DOHH2 (cell line): ENCODE measurements at regions not wholly inside any gene's neighbourhood (a gene's known extent, or its start where the extent isn't known, plus 50 kb on each side); places are given as distances from the start of the nearest gene placed in this dataset.

Source experiments
- H3F3A ChIP-seq: fragments of 200-600 bp; sonication (generic), shearing (Covaris generic); 2 replicates; pipeline ENCODE4 v1.6.0; 2016; ENCODE audit warnings: antibody characterized with exemption, mild to moderate bottlenecking; ENCODE audit not compliant: control insufficient read depth, insufficient read depth
- H3K27ac ChIP-seq: fragments of 200-600 bp; sonication (generic); 2 replicates; pipeline ENCODE4 v1.5.1; 2014; ENCODE audit warnings: low read depth, mild to moderate bottlenecking, low read length, moderate library complexity
- H3K27me3 ChIP-seq: fragments of 200-600 bp; sonication (generic); 2 replicates; pipeline ENCODE4 v1.6.1; 2014; ENCODE audit warnings: mild to moderate bottlenecking, low read length, mixed read lengths; ENCODE audit not compliant: control insufficient read depth
- H3K36me3 ChIP-seq: fragments of 200-600 bp; sonication (generic); 2 replicates; pipeline ENCODE4 v1.6.1; 2014; ENCODE audit warnings: mild to moderate bottlenecking, low read length, moderate library complexity, mixed read lengths; ENCODE audit not compliant: control insufficient read depth
- H3K4me1 ChIP-seq: fragments of 200-600 bp; sonication (generic); 2 replicates; pipeline ENCODE4 v1.6.1; 2014; ENCODE audit warnings: mild to moderate bottlenecking, low read length, mixed read lengths; ENCODE audit not compliant: control insufficient read depth
- H3K4me2 ChIP-seq: fragments of 200-600 bp; sonication (generic); 2 replicates; pipeline ENCODE4 v1.6.0; 2014; ENCODE audit warnings: mild to moderate bottlenecking, low read length, moderate library complexity
- H3K4me3 ChIP-seq: fragments of 200-600 bp; sonication (generic); 2 replicates; pipeline ENCODE4 v1.5.1; 2014; ENCODE audit warnings: mild to moderate bottlenecking, low read length, mixed read lengths
- H3K79me2 ChIP-seq: fragments of 200-600 bp; sonication (generic); 2 replicates; pipeline ENCODE4 v1.6.1; 2014; ENCODE audit warnings: mild to moderate bottlenecking, low read length, mixed read lengths; ENCODE audit not compliant: control insufficient read depth
- H3K9me2 ChIP-seq: fragments of 200-600 bp; sonication (generic); replicated peaks from 2 replicates; pipeline ENCODE4 v1.6.1; 2014; ENCODE audit warnings: mild to moderate bottlenecking, low read length, mixed read lengths; ENCODE audit not compliant: control insufficient read depth
- H3K9me3 ChIP-seq: fragments of 200-600 bp; sonication (generic); 2 replicates; pipeline ENCODE4 v1.6.1; 2014; ENCODE audit warnings: antibody characterized with exemption, low read length, mixed read lengths; ENCODE audit not compliant: control insufficient read depth, insufficient read depth
- H4K20me1 ChIP-seq: fragments of 200-600 bp; sonication (generic); 2 replicates; pipeline ENCODE4 v1.6.0; 2014; ENCODE audit warnings: low read depth, mild to moderate bottlenecking, antibody characterized with exemption, low read length, moderate library complexity; ENCODE audit not compliant: control insufficient read depth, insufficient read depth
- CTCF ChIP-seq: fragments of 200-600 bp; sonication (generic); IDR thresholded peaks from one replicate; pipeline ENCODE4 v1.5.1; 2014; ENCODE audit warnings: antibody characterized with exemption, mild to moderate bottlenecking, low read depth, low read length; ENCODE audit not compliant: poor library complexity, severe bottlenecking
- EZH2phosphoT487 ChIP-seq: fragments of 200-600 bp; sonication (generic); IDR thresholded peaks from 2 replicates; pipeline ENCODE4 v1.6.1; 2017; ENCODE audit warnings: borderline replicate concordance, mild to moderate bottlenecking, antibody characterized with exemption, low read length, moderate library complexity, mixed read lengths

GRCh38 chr2:228407821-228408220, 226.3 kb upstream of the SPHKAP start:
- H4K20me1 ChIP-seq = no peaks in the 10 kb centered on the region
- no peaks in the 10 kb centered on the region for H3F3A ChIP-seq
- no peaks in the 10 kb centered on the region for H3K9me2 ChIP-seq
- no peaks in the 10 kb centered on the region for H3K36me3 ChIP-seq
- H3K27me3 ChIP-seq = no peaks in the 10 kb centered on the region
- no peaks in the 10 kb centered on the region for H3K79me2 ChIP-seq
- TF ChIP-seq CTCF (no peak), EZH2phosphoT487 (no peak)
- no peaks in the 10 kb centered on the region for H3K9me3 ChIP-seq
- no peak overlapping the region for H3K27ac ChIP-seq
- H3K4me2 ChIP-seq = no peak overlapping the region
- H3K4me1 ChIP-seq = no peaks in the 10 kb centered on the region
- H3K4me3 ChIP-seq = no peak overlapping the region

- Histone ChIP-seq H3K4me3 (no peak overlapping the region), H3K4me1 (no peaks in the 10 kb centered on the region), H3K9me2 (no peaks in the 10 kb centered on the region), H4K20me1 (no peaks in the 10 kb centered on the region), H3F3A (no peaks in the 10 kb centered on the region), H3K36me3 (no peaks in the 10 kb centered on the region), H3K79me2 (no peaks in the 10 kb centered on the region), H3K27me3 (no peaks in the 10 kb centered on the region), H3K27ac (no peak overlapping the region), H3K4me2 (no peak overlapping the region), H3K9me3 (no peaks in the 10 kb centered on the region)
- TF ChIP-seq CTCF (peak; percentile 48), EZH2phosphoT487 (no peak)
Measured at GRCh38 chr2:228401065-228401912, 219.8 kb upstream of the SPHKAP start.

GRCh38 chr2:228387776-228388175, 206.3 kb upstream of the SPHKAP start:
- Histone ChIP-seq H3K4me2 (no peak overlapping the region), H3K36me3 (no peaks in the 10 kb centered on the region), H3K79me2 (no peaks in the 10 kb centered on the region), H3K27ac (no peak overlapping the region), H3K9me2 (no peaks in the 10 kb centered on the region), H3K4me3 (no peak overlapping the region), H3F3A (no peaks in the 10 kb centered on the region), H4K20me1 (no peaks in the 10 kb centered on the region), H3K27me3 (no peaks in the 10 kb centered on the region), H3K9me3 (no peaks in the 10 kb centered on the region), H3K4me1 (no peaks in the 10 kb centered on the region)
- no peak for TF ChIP-seq EZH2phosphoT487
- no peak for TF ChIP-seq CTCF
